Osteoblast (primary cell): ENCODE measurements at regions not wholly inside any gene's neighbourhood (a gene's known extent, or its start where the extent isn't known, plus 50 kb on each side); places are given as distances from the start of the nearest gene placed in this dataset.

ENCODE experiments used
- DNase-seq: peaks from one replicate; pipeline ENCODE4 v3.0.0; 2011; ENCODE audit warnings: low spot score, mixed read lengths; ENCODE audit not compliant: insufficient read length; ENCODE audit errors: missing footprints
- H2AFZ ChIP-seq: 2 replicates; pipeline ENCODE4 v1.6.0; 2011; ENCODE audit warnings: mild to moderate bottlenecking, low read length
- H3K27ac ChIP-seq: 2 replicates; pipeline ENCODE4 v1.5.1; 2011; ENCODE audit warnings: mild to moderate bottlenecking, low read depth, low read length, moderate library complexity
- H3K27me3 ChIP-seq: 2 replicates; pipeline ENCODE4 v1.6.0; 2012; ENCODE audit warnings: mild to moderate bottlenecking, control low read depth, inconsistent platforms, low read length, moderate library complexity; ENCODE audit not compliant: insufficient read depth
- H3K36me3 ChIP-seq: 2 replicates; pipeline ENCODE4 v1.5.1; 2011; ENCODE audit warnings: mild to moderate bottlenecking, low read length, control low read depth, moderate library complexity; ENCODE audit not compliant: insufficient read depth
- H3K4me1 ChIP-seq: 2 replicates; pipeline ENCODE4 v1.5.1; 2011; ENCODE audit warnings: mild to moderate bottlenecking, low read length, control low read depth, moderate library complexity; ENCODE audit not compliant: insufficient read depth
- H3K4me2 ChIP-seq: 2 replicates; pipeline ENCODE4 v1.6.0; 2011; ENCODE audit warnings: mild to moderate bottlenecking, low read length; ENCODE audit not compliant: insufficient read depth
- H3K4me3 ChIP-seq: fragments of 200-600 bp; sonication (generic); 3 replicates; pipeline ENCODE4 v1.5.1; 2012; ENCODE audit warnings: mild to moderate bottlenecking, low read length, inconsistent platforms; ENCODE audit not compliant: insufficient read depth
- H3K79me2 ChIP-seq: 2 replicates; pipeline ENCODE4 v1.6.0; 2012; ENCODE audit warnings: mild to moderate bottlenecking, low read length, control low read depth, inconsistent platforms; ENCODE audit not compliant: insufficient read depth
- H3K9me3 ChIP-seq: 2 replicates; pipeline ENCODE4 v1.5.1; 2011; ENCODE audit warnings: low read depth, low read length, control low read depth
- H4K20me1 ChIP-seq: 2 replicates; pipeline ENCODE4 v1.6.0; 2012; ENCODE audit warnings: mild to moderate bottlenecking, low read length, control low read depth; ENCODE audit not compliant: insufficient read depth
- TF ChIP-seq, protein P1 (sequence below): IDR thresholded peaks from 2 replicates; pipeline ENCODE4 v1.5.1; 2011; ENCODE audit warnings: mild to moderate bottlenecking, low read depth, low read length, moderate library complexity; ENCODE audit errors: extremely low read depth

DNA sequence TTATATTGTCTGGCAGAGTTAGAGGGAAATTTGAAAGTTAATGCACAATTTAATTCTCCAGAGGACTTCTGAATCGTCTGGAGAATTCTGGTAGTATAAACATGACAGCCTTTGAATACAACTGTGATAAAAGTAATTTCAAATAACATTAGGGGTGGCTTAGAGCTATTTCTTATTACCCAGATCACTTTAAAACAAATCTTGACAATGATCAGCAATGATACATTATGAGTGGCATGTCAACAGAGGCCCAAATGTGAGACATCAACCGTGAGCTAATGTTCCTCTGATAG lies 259.1 kb downstream of the HACE1 start:
- no peaks in the 10 kb centered on the region for H3K27me3 ChIP-seq
- no peaks in the 10 kb centered on the region for H3K36me3 ChIP-seq
- H4K20me1 ChIP-seq = no peaks in the 10 kb centered on the region
- no peak for DNase-seq
- H2AFZ ChIP-seq = no peak overlapping the region
- TF ChIP-seq, protein P1, sequence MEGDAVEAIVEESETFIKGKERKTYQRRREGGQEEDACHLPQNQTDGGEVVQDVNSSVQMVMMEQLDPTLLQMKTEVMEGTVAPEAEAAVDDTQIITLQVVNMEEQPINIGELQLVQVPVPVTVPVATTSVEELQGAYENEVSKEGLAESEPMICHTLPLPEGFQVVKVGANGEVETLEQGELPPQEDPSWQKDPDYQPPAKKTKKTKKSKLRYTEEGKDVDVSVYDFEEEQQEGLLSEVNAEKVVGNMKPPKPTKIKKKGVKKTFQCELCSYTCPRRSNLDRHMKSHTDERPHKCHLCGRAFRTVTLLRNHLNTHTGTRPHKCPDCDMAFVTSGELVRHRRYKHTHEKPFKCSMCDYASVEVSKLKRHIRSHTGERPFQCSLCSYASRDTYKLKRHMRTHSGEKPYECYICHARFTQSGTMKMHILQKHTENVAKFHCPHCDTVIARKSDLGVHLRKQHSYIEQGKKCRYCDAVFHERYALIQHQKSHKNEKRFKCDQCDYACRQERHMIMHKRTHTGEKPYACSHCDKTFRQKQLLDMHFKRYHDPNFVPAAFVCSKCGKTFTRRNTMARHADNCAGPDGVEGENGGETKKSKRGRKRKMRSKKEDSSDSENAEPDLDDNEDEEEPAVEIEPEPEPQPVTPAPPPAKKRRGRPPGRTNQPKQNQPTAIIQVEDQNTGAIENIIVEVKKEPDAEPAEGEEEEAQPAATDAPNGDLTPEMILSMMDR = no peak
- H3K9me3 ChIP-seq = no peaks in the 10 kb centered on the region
- no peak overlapping the region for H3K4me3 ChIP-seq
- H3K4me2 ChIP-seq = no peak overlapping the region
- H3K27ac ChIP-seq = no peak overlapping the region
- no peaks in the 10 kb centered on the region for H3K79me2 ChIP-seq
- no peaks in the 10 kb centered on the region for H3K4me1 ChIP-seq

DNA sequence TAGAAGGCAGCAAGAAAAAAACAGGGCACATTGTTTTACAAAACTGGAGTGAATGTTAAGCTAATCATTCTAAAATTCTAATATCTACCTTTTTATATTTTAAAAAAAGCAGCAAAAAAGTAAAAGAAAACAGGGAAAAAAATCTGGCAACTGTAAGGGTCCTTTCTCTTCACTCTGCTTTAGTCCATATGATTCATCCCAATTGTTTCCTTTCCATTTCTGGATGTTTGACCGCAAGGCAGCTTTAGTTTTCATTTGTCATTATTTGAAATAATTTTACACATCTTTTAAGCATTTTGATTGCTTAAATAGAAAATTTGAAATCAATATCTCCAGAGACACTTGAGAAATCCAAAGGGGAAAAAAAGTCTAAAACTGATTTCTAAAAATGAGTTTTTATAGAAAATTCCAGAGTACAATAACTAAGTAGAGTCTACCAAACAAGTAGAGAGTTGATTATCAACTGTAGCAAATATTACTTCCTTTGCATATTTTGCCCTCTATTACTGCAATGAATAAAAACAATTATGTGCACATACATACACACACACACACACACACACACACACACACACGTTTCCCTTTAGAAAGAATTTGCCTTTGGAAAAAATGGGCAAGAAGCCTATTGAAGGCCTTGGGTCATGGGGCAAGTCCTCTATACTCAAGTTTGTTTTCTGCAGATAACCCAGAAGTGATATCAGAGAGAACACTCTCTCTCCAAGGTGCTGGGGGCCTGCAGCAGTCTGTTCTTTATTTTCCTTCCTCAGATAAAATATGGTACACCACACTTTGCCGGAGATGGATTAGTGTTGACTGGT lies 259.7 kb downstream of the HACE1 start:
- TF ChIP-seq, protein P1 = no peak
- no peak overlapping the region for H3K4me3 ChIP-seq
- DNase-seq = no peak
- H3K27ac ChIP-seq = no peak overlapping the region
- H4K20me1 ChIP-seq = no peaks in the 10 kb centered on the region
- no peak overlapping the region for H3K4me2 ChIP-seq
- no peak overlapping the region for H2AFZ ChIP-seq
- no peaks in the 10 kb centered on the region for H3K9me3 ChIP-seq
- no peaks in the 10 kb centered on the region for H3K79me2 ChIP-seq
- H3K36me3 ChIP-seq = no peaks in the 10 kb centered on the region
- H3K4me1 ChIP-seq = no peaks in the 10 kb centered on the region
- H3K27me3 ChIP-seq = no peaks in the 10 kb centered on the region

DNA sequence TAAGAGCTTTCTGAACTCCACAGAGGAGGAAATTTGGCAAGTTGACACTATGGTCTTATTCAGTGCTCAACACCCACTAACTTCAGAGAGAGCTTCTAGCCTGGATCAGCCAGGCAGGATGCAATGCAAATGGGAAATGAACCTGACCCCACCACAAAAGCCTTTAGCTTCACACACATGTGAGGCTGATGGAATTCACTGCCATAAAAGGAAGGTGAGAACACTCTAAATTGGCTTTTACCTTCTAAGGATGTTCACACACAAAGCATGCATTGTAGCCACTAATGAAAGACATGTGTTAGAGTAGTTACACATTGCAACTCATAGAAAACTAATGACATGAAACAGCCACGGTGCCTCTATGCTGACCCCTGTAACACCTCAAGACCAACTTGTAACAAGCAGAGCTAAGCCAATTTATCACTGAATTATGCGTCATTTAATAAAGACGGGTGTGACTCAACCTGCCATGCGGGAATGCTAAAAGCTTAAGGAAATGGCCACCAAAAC lies 262.1 kb downstream of the HACE1 start:
- H3K4me1 ChIP-seq = no peaks in the 10 kb centered on the region
- H3K27ac ChIP-seq = no peak overlapping the region
- no peaks in the 10 kb centered on the region for H4K20me1 ChIP-seq
- DNase-seq = no peak
- no peaks in the 10 kb centered on the region for H3K79me2 ChIP-seq
- no peaks in the 10 kb centered on the region for H3K27me3 ChIP-seq
- no peaks in the 10 kb centered on the region for H3K9me3 ChIP-seq
- H3K4me2 ChIP-seq = no peak overlapping the region
- TF ChIP-seq, protein P1 = no peak
- H3K4me3 ChIP-seq = no peak overlapping the region
- H2AFZ ChIP-seq = no peak overlapping the region
- H3K36me3 ChIP-seq = no peaks in the 10 kb centered on the region

DNA sequence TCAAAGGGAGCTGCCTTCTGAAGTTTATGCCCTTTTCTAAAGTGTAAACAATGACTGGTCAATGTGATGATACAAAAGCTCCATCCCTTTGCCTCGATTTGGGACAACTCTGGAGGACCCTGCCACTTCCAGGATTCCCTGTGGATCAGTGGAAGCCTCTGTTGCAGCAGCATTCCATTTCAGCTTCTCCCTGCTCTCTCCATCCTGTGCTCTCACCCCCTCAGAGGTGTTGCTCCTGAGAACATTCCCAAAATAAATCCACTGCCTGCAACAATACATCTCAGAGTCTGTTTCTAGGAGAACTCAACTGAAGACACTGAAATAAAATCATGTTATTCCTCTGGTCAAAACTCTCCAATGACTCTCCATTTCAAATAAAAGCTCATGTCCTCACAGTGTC lies 263.6 kb downstream of the HACE1 start:
- no peak overlapping the region for H3K27ac ChIP-seq
- H3K27me3 ChIP-seq = no peaks in the 10 kb centered on the region
- TF ChIP-seq, protein P1 = no peak
- H4K20me1 ChIP-seq = no peaks in the 10 kb centered on the region
- H3K9me3 ChIP-seq = no peaks in the 10 kb centered on the region
- no peak overlapping the region for H3K4me2 ChIP-seq
- no peaks in the 10 kb centered on the region for H3K36me3 ChIP-seq
- H2AFZ ChIP-seq = no peak overlapping the region
- H3K4me3 ChIP-seq = no peak overlapping the region
- no peaks in the 10 kb centered on the region for H3K4me1 ChIP-seq
- no peaks in the 10 kb centered on the region for H3K79me2 ChIP-seq
- no peak for DNase-seq
